Dermis blood vessel endothelial cell (primary cell): ENCODE measurements at regions not wholly inside any gene's neighbourhood (a gene's known extent, or its start where the extent isn't known, plus 50 kb on each side); places are given as distances from the start of the nearest gene placed in this dataset.

Experiments
- DNase-seq: peaks from one replicate; pipeline ENCODE4 v3.0.0; 2010

GRCh38 chr4:106425576-106425975 lies 57.0 kb upstream of the GIMD1 start:
- no peak for DNase-seq

DNA sequence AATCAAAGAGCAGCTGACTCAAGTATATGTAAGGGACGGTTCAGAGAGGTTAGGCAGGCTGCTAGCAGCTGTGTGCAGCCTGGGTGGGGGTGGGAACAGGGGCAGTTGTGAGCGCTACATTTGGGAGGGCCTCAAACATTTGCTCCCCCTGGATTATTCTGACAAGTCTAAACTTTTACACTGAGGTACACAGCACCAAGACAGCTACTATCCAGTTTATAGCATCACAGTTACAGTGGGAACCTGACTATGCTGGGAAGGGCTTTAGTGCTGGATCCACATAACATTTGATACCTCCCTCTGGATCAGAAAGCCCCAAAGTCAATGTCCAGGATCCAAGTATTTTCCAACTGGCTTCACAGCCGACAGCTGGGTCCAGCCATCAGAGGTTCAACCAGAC lies 55.8 kb upstream of the GIMD1 start:
- DNase-seq = no peak

DNA sequence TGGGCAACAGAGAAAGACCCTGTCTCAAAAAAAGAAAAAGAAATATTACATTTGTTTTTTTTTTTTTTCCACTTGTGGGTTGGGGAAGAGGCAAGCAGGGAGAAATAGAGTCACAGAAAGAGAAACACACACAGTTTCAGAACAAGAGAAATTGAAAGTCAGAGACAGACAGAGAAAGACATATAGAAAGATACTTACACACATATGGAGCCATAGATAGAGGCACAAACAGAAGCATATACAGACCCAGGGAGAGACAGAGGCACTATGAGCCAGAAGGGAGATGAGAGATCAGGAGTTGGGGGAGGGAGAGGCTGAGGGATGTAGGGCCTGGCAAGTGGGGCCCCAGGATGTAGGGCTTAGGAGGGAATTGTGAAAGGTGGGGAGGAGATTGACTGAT lies 55.2 kb upstream of the GIMD1 start:
- DNase-seq = no peak

DNA sequence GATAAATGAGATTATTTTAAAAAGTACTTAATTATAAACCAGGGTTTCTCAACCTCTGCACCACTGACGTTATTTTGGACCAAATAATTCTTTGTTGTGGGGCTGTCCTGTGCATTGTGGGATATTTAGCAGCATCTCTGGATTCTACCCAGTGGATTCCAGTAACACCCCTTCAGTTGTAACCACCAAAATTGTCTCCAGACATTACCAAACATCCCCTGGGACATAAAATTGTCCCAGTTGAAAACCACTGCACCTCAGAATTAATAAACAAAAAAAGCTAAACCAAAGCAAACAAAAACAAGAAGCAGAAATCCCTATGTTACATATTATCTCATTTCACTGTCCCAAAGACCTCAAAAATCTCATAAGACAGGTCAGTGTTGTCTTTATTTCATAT lies 54.2 kb upstream of the GIMD1 start:
- no peak for DNase-seq

GRCh38 chr4:106421441-106422296 lies 53.1 kb upstream of the GIMD1 start:
- no peak for DNase-seq

DNA sequence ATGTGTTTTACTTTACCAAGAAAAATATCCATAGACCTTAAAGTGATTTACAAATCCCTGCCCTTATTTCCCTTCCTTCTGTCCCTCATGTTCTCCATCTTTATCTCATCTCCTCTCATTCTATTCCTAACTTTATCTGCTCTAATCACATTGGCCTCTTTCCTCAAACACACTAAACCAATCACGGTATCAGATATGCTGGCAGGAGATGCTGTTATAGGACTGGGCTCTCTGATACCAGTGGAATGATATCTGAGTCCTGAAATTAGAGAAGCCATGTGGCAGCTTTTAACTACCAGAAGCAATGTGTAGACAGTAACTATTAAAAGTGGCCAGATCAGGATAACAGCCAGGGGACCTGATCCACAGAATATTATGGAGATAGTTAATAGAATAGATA lies 49.9 kb upstream of the GIMD1 start:
- DNase-seq = no peak
